K562 (cell line): ENCODE measurements at regions not wholly inside any gene's neighbourhood (a gene's known extent, or its start where the extent isn't known, plus 50 kb on each side); places are given as distances from the start of the nearest gene placed in this dataset.

ENCODE experiments used
- CBX5 ChIP-seq: IDR thresholded peaks from 2 replicates; pipeline ENCODE4 v1.6.1; 2014; ENCODE audit warnings: low read depth, borderline replicate concordance
- CCNT2 ChIP-seq: IDR thresholded peaks from 2 replicates; pipeline ENCODE4 v1.6.1; 2011; ENCODE audit warnings: borderline replicate concordance, low read depth, mild to moderate bottlenecking, moderate library complexity, mixed read lengths, low read length; ENCODE audit not compliant: insufficient read length; ENCODE audit errors: extremely low read depth
- HNRNPUL1 ChIP-seq: fragments of 200-400 bp; formaldehyde crosslinking; IDR thresholded peaks from 2 replicates; pipeline ENCODE4 v1.6.1; 2017; ENCODE audit warnings: low read length
- JUNB ChIP-seq: fragments of 450-650 bp; formaldehyde crosslinking; conservative IDR thresholded peaks from 2 replicates; pipeline ENCODE4 v1.4.0; 2020; ENCODE audit warnings: mild to moderate bottlenecking
- YY1 ChIP-seq, 3 experiments: IDR thresholded peaks; 2 replicates each; pipeline ENCODE4 v1.6.1; 2011; ENCODE audit warnings: low read length in 2 of 3, mild to moderate bottlenecking in 2 of 3, moderate library complexity in 2 of 3, borderline replicate concordance in 1 of 3, control low read depth in 1 of 3, low read depth in 1 of 3; ENCODE audit not compliant: insufficient read depth in 3 of 3, insufficient replicate concordance in 2 of 3, control insufficient read depth in 1 of 3, insufficient read length in 1 of 3; ENCODE audit errors: extremely low read depth in 1 of 3
- TF ChIP-seq, protein P1 (sequence below), 2 experiments: IDR thresholded peaks; 2 replicates each; pipeline ENCODE4 v1.6.1; 2011; ENCODE audit warnings: borderline replicate concordance in 1 of 2, control low read depth in 1 of 2, low read depth in 1 of 2, low read length in 1 of 2, mild to moderate bottlenecking in 1 of 2, mixed read lengths in 1 of 2, moderate library complexity in 1 of 2; ENCODE audit not compliant: insufficient read depth in 1 of 2, insufficient read length in 1 of 2, poor library complexity in 1 of 2, severe bottlenecking in 1 of 2; ENCODE audit errors: extremely low read depth in 1 of 2

DNA sequence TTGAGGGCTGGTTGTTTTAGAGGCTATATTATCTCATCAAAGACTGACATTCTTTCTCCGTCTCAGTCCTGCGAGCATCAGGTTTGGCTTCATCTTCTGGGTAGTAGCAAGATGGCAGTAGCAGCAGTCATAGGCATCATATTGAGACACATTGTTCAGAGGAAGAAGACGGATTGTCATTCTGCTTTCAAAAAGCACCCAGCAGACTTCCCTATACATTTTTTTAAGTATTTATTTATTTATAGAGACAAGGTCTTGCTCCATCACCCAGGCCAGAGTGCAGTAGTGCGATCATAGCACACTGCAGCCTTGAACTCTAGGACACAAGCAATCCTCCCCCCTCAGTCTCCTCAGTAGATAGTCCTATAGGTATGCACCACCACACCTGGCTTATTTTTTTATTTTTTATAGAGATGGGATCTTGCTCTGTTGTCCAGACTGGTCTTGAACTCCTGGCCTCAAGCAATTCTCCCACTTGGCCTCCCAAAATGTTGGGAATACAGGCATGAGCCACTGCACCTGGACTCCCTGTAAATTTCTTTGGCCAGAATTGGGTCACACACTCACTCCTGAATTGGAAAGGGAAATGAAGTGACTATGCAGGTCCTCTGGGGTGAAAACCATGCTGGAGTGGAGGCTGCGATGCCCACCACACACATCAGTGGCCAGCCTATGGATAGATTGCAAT is 125.4 kb downstream of the SLC38A6 start:
- TF ChIP-seq JUNB (no peak), CCNT2 (no peak), CBX5 (no peak), YY1 (IDR thresholded peaks at IDR 0.05; ENCODE audit: borderline replicate concordance in 1 of 3, control insufficient read depth in 1 of 3, extremely low read depth in 1 of 3, insufficient read depth in 3 of 3, insufficient read length in 1 of 3, insufficient replicate concordance in 2 of 3, low read depth in 1 of 3, low read length in 2 of 3) (no peak), HNRNPUL1 (no peak)
- TF ChIP-seq, protein P1, sequence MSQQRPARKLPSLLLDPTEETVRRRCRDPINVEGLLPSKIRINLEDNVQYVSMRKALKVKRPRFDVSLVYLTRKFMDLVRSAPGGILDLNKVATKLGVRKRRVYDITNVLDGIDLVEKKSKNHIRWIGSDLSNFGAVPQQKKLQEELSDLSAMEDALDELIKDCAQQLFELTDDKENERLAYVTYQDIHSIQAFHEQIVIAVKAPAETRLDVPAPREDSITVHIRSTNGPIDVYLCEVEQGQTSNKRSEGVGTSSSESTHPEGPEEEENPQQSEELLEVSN (IDR thresholded peaks at IDR 0.05; ENCODE audit: borderline replicate concordance in 1 of 2, extremely low read depth in 1 of 2, insufficient read depth in 1 of 2, insufficient read length in 1 of 2, low read depth in 1 of 2, low read length in 1 of 2, poor library complexity in 1 of 2, severe bottlenecking in 1 of 2) = no peak
